H54 (cell line): ENCODE measurements at regions not wholly inside any gene's neighbourhood (a gene's known extent, or its start where the extent isn't known, plus 50 kb on each side); places are given as distances from the start of the nearest gene placed in this dataset.

Experiments used
- DNase-seq: peaks from one replicate; pipeline ENCODE4 v3.0.0; 2011; ENCODE audit warnings: low spot score, mixed read lengths; ENCODE audit not compliant: insufficient read length
- FAIRE-seq: peaks from 3 replicates; lab custom pipeline; 2011; peaks lifted over from hg19 to GRCh38; lab: Jason Lieb, UNC
- POLR2A ChIP-seq: IDR thresholded peaks from 2 replicates; pipeline ENCODE4 v1.6.1; 2011; ENCODE audit warnings: low read depth, mild to moderate bottlenecking, low read length

DNA sequence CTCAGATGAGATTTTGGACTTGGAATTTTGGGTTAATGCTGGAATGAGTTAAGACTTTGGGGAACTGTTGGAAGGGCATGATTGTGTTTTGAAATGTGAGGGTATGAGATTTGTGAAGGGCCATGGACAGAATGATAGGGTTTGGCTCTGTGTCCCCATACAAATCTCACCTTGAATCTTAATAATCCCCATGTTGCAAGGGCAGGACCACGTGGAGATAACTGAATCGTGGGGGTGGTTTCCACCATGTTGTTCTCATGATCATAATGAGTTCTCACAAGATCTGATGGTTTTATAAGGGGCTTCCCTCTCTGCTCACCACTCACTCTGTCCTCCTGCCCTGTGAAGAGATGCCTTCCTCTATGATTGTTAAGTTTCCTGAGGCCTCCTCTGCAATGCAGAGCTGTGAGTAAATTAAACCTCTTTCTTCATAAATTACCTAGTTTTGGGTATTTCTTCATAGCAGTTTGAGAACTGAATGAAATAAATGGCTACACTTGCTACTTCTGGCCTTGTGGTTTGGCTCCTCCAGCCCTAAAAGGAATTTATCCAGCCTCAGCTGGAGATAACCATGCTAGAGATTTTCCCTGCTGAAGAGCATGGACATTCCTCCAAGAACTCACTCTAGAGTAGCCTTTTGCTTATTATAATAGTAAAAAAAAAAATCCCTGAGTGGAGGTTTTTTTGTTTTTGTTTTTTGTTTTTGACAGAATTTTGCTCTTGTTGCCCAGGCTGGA is 144.3 kb upstream of the TFPI start:
- TF ChIP-seq POLR2A: no peak
- DNase-seq: no peak
- no peak for FAIRE-seq

DNA sequence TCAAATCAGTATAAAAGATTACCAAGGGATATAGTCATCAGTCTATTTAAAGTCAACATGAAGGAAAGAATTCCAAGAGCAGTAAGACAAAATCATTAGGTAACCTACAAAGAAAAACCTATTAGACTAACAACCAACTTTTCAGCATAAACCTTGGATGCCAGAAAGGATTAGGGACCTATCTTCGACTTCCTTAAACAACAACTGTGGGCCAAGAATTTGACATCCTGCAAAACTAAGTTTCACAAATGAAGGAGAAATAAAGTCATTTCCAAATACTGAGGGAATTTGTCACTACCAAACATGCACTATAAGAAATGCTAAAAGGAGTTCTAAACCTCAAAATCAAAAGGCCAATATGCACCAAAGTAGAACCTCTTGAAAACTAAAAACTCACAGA is 147.9 kb upstream of the TFPI start:
- no peak for FAIRE-seq
- TF ChIP-seq POLR2A: no peak
- DNase-seq: no peak

DNA sequence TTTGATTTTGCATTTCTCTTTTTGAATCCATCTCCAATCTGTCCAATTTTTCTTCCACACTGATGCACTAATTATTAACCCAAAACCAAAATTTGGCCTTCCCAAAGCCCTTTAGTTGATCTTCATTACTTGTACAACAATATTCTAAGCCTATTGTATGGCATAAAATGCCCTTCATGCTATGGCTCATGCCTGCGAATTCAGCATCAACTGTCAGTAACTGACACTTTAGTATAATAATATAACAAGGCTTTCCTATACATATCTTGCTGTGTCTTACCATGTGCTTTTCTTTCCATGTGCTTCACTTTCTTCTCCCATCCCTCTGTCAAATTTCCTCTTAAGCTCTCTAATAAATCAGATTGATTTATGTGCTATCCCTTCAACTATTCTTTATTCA is 154.0 kb upstream of the TFPI start:
- DNase-seq (no peak), FAIRE-seq (no peak)
- TF ChIP-seq POLR2A: no peak

DNA sequence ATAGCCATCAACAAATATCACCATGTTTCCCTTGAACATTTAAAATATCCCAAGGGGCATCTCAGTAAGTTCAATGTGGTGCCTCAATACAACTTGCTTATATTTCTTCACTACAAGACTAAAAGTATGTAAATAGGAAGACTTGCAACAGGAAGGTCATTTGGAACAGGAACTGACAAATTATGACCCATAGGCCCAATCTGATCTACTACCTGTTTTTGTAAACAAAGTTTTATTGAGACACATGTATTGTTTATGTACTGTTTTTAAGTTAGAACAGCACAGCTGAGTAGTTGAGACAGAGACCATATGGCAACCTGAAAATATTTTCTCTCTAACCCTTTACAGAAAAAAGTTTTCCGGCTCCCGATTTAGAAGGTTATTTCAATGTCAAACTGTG is 154.8 kb upstream of the TFPI start:
- DNase-seq (no peak), FAIRE-seq (peak; percentile 50)
- TF ChIP-seq POLR2A: no peak

DNA sequence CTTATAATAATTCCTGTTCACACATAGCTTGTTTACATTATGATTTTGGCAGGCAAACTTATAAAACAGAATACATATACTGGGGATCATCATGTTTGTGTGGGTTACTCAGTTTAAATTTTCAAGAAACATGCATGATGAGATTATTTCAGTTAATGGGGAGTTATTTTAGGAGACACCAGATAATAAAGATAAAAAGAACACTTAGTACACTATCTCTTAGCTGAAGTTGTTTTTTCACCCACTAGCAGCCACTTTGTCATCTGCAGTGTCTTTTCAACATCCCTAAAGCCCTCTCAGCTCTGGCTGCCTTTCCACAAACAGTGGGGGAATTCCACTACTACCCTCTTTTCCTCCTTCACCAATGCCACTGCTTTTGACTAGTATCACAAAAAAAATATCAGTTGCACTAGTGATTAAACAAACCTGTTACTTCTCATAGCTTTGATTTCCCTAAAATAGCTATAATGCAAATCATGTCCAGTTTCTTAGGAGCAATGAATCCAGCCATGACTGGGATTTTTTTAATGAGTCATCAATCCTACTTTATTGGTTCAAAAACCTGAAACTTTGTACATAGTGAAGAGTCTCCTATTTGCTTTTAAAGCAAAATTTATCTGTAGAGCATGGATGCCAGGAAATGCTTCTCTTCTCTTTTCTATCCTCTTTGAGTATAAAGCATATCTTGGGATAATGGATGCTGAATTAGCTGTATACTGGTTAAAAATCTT is 156.7 kb upstream of the TFPI start:
- no peak for TF ChIP-seq POLR2A
- FAIRE-seq: peak; percentile 43
- DNase-seq: no peak

DNA sequence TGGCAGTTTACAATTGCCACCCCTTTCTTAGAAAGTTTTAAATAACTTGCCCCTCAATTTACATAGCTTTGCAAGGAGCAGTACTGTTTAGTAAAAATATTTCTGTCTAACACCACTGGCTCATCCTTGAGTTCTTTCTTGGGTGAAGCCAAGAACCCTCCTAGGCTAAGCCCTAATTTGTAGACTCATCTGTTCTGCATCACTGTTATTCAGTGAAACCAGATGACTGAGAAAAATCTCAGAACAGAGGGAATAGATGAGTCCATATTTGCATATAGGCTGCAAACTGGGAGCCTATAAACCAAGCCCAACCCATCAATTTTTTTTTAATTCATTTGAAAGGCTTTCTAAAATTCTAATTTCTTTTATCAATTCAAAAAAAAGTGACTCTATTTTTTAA is 161.4 kb upstream of the TFPI start:
- no peak for TF ChIP-seq POLR2A
- DNase-seq: no peak
- FAIRE-seq: no peak

DNA sequence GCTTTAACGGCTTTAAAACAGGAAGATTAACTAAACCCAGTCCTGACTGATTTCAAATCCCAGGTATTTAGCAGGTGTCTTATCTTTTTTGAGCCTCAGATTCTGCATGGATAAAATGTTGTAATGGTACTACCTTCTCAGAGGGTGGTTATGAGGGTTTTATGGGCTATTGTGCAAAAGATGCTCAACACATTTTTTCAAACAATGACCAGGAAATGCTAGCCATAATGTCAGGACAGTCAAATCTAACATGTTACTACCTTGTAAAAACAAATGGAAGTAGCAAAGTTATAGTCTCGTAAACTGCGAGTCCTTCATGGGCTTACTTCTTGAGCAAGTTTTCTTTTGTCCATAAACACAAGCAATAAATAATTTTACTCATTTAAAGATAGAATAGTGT is 162.1 kb upstream of the TFPI start:
- FAIRE-seq (no peak), DNase-seq (no peak)
- no peak for TF ChIP-seq POLR2A

DNA sequence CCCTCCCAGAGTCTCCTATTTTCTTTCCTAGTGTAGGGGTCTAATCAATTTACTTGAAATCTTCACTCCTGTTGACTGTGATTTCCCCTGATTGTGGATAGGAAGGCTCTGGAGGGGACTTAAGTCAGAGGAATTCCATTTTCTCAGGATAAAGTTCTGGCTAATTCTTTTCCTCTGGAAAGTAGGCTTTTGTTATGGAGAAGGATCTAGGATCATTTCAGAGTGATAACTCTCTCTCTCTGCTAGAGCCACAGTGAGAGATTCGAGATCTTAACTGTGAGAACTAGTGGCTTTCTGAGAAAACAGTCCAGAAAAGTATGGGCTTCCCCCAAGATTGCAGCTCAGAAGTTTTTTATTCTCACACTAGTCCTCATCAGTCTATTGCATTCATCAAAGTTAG is 163.9 kb upstream of the TFPI start:
- no peak for TF ChIP-seq POLR2A
- DNase-seq: no peak
- no peak for FAIRE-seq

DNA sequence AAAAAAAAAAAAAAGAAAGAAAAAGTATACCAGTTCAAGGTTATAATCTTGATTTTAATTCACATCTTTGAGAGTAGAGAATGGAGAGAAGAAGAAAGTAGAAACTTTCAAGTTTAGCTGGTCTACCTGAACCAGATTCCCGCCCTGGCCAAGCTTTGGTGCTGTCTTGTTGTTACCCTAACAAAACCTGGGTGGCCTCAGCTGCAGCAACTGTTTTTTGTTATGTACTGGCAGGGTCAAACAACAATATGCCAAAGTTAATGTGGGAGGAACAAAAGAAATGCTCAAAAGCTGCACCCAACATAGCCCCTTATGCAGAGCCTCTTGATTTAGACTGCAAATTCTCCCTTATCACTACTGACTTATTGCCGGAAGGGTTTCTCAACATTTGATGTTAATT is 165.3 kb upstream of the TFPI start:
- DNase-seq (no peak), FAIRE-seq (no peak)
- TF ChIP-seq POLR2A: no peak

DNA sequence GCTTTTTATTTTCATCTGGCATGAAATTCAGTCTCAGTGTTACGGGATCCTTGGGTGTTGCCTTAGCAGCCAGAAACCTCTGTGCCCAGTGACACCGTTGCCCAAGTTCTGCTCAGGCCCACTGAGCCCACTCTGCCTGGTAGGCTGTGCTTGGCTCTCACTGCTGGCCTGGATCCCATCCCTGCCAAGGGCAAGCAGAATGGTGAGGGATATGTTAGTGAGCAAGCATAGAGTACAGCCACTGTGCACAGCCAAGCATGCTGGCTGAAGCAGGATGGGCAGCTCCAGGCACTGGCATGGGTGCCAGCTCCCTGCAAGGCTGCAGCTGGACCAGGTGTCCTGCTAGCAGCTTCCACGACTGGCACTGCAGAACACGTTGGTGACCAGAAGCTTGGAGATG is 194.7 kb upstream of the TFPI start:
- no peak for FAIRE-seq
- no peak for TF ChIP-seq POLR2A
- DNase-seq: no peak

DNA sequence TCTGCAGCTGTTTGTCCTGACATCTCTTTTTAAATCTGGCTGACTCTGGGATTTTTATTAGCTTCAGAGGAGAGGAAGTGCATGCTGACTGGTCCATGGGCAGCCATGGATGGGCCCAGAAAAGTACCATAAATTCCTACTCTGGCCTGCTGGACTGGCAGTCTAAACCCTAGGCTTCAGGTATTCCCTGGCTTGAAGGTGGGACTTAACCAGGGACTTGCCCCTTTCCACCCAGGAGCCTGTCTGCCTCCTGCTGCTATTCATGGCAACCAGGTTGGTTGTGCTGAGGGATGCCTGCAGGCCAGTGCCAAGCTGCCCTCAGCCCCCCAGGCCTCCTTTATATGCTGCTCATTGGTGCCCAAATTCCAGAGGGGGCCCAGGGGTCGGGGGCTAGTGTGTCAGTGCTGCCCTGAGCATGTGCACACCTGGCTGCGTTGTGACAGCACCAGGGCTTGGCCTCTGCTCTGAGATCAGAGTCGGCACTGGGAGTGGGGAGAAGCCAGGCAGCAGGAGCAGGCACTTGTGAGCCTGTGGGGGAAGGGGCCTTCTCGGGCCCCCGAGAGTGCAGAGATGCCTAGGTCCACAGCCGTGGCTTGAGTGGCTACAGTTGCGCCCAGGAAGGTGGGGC is 195.7 kb upstream of the TFPI start:
- no peak for TF ChIP-seq POLR2A
- no peak for DNase-seq
- no peak for FAIRE-seq

DNA sequence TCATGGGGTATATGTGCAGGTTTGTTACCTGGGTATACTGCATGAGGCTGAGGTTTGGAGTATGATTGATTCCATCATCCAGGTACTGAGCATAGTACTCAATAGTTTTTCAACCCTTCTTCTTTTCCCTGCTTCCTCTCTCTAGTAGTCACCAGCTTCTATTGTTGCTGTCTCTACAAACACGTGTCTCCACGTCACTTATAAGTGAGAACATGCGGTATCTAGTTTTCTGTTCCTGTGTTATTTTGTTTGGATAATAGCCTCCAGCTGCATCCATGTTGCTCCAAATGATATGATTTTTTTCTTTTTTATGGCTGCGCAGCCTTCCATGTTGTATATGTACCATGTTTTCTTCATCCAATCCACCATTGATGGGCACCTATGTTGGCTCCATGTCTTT is 214.8 kb upstream of the TFPI start:
- no peak for TF ChIP-seq POLR2A
- no peak for FAIRE-seq
- no peak for DNase-seq

DNA sequence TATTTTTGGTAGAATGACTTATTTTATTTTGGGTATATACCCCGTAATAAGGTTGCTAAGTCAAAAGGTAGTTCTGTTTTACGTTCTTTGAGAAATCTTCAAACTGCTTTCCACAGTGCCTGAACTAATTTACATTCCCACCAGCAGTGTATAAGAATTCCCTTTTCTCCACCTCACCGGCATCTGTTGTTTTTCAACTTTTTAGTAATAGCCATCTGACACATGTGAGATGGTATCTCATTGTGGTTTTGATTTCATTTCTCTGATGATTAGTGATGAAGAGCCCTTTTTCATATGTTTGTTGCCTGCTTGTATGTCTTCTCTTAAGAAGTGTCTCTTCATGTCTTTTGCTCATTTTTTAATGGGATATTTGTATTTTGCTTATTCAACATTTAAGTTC is 215.2 kb upstream of the TFPI start:
- FAIRE-seq (no peak), DNase-seq (no peak)
- no peak for TF ChIP-seq POLR2A

DNA sequence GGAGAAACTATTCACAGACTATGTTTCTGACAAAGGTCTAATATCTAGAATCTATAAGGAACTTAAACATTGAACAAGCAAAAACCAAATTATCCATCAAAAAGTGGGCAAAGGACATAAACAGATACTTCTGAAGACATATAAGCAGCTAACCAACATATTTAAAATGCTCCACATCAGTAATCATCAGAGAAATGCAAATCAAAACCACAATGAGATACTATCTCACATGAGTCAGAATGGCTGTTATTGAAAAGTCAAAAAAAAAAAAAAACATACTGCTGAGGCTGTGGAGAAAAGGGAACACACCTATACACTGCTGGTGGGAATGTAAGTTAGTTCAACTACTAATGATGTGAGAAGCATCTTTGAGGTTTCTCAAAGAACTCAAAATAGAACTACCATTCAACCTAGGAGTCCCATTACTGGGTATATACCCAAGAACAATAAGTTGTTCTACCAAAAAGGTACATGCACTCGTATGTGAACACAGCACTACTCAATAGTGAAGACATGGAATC is 220.4 kb upstream of the TFPI start:
- FAIRE-seq: peak; percentile 78
- DNase-seq: no peak

More for the DNA sequence above, 220.4 kb upstream of the TFPI start:
- no peak for TF ChIP-seq POLR2A
